OCI-LY7 (cell line): ENCODE measurements at regions not wholly inside any gene's neighbourhood (a gene's known extent, or its start where the extent isn't known, plus 50 kb on each side); places are given as distances from the start of the nearest gene placed in this dataset.

Experiments
- BruUV-seq: library from RNA; stranded (reverse); fragments of 400-500 nt; replicated peaks from 2 replicates; lab custom pipeline; 2021; lab: Mats Ljungman, UMichigan
- CTCF ChIA-PET: fragments of 300-600 bp; sonication (Branson Sonifier 250); formaldehyde crosslinking; loops from one replicate; lab custom pipeline; 2022; ENCODE audit warnings: antibody characterized with exemption; ENCODE audit not compliant: unreplicated experiment; lab: Charles Lee
- POLR2A ChIA-PET: fragments of 300-600 bp; sonication (Branson Sonifier 250); formaldehyde crosslinking; loops from one replicate; lab custom pipeline; 2022; ENCODE audit warnings: antibody characterized with exemption; lab: Charles Lee
- DNase-seq: peaks from one replicate; pipeline ENCODE4 v3.0.0-alpha.2; 2015; ENCODE audit warnings: low spot score
- H2AFZ ChIP-seq: fragments of 200-600 bp; sonication (generic), shearing (Covaris generic); 2 replicates; pipeline ENCODE4 v1.6.1; 2014; ENCODE audit warnings: mild to moderate bottlenecking, antibody characterized with exemption, low read length, moderate library complexity
- H3K27ac ChIP-seq: fragments of 200-600 bp; sonication (generic); 2 replicates; pipeline ENCODE4 v1.5.1; 2014; ENCODE audit warnings: mixed run types, low read depth, mild to moderate bottlenecking, moderate library complexity, low read length, inconsistent platforms; ENCODE audit not compliant: poor library complexity, severe bottlenecking
- H3K36me3 ChIP-seq: fragments of 200-600 bp; sonication (generic); 2 replicates; pipeline ENCODE4 v1.6.1; 2014; ENCODE audit warnings: mild to moderate bottlenecking, antibody characterized with exemption, low read length, moderate library complexity, mixed read lengths; ENCODE audit not compliant: insufficient read depth
- H3K4me1 ChIP-seq: fragments of 200-600 bp; sonication (generic); 2 replicates; pipeline ENCODE4 v1.5.1; 2014; ENCODE audit warnings: mild to moderate bottlenecking, low read length; ENCODE audit not compliant: insufficient read depth, poor library complexity, severe bottlenecking
- H3K4me2 ChIP-seq: fragments of 200-600 bp; sonication (generic); 2 replicates; pipeline ENCODE4 v1.6.1; 2014; ENCODE audit warnings: mild to moderate bottlenecking, low read length
- H3K4me3 ChIP-seq: fragments of 200-600 bp; sonication (generic); 2 replicates; pipeline ENCODE4 v1.5.1; 2014; ENCODE audit warnings: mild to moderate bottlenecking, low read depth, low read length; ENCODE audit not compliant: poor library complexity, severe bottlenecking
- H3K79me2 ChIP-seq: fragments of 200-600 bp; sonication (generic); 2 replicates; pipeline ENCODE4 v1.6.1; 2016; ENCODE audit warnings: low read depth, mild to moderate bottlenecking, low read length, moderate library complexity, mixed read lengths; ENCODE audit not compliant: insufficient read depth
- H3K9me2 ChIP-seq: fragments of 200-600 bp; sonication (generic); 2 replicates; pipeline ENCODE4 v1.6.1; 2016; ENCODE audit warnings: mild to moderate bottlenecking, low read length, mixed read lengths; ENCODE audit not compliant: insufficient read depth
- H3K9me3 ChIP-seq: fragments of 200-600 bp; sonication (generic); 2 replicates; pipeline ENCODE4 v1.6.1; 2014; ENCODE audit warnings: mild to moderate bottlenecking, mixed run types, low read length, mixed read lengths
- H4K20me1 ChIP-seq: fragments of 200-600 bp; sonication (generic); 2 replicates; pipeline ENCODE4 v1.6.1; 2014; ENCODE audit warnings: mild to moderate bottlenecking, antibody characterized with exemption, low read length, moderate library complexity, mixed read lengths; ENCODE audit not compliant: insufficient read depth
- EZH2phosphoT487 ChIP-seq: fragments of 200-600 bp; sonication (generic); IDR thresholded peaks from 2 replicates; pipeline ENCODE4 v1.6.1; 2018; ENCODE audit warnings: low read depth, borderline replicate concordance, mild to moderate bottlenecking, mixed run types, antibody characterized with exemption, low read length, moderate library complexity, mixed read lengths
- intact Hi-C: fragments of 100-400 bp; cut with micrococcal nuclease; formaldehyde crosslinking; loops from one replicate; pipeline ENCODE4 v1.10.0; 2022; ENCODE audit not compliant: unreplicated experiment
- TF ChIP-seq, protein P1 (sequence below): fragments of 200-600 bp; sonication (generic); conservative IDR thresholded peaks from 2 replicates; pipeline ENCODE4 v1.5.1; 2014; ENCODE audit warnings: mild to moderate bottlenecking, antibody characterized with exemption, low read length, moderate library complexity, mixed read lengths

DNA sequence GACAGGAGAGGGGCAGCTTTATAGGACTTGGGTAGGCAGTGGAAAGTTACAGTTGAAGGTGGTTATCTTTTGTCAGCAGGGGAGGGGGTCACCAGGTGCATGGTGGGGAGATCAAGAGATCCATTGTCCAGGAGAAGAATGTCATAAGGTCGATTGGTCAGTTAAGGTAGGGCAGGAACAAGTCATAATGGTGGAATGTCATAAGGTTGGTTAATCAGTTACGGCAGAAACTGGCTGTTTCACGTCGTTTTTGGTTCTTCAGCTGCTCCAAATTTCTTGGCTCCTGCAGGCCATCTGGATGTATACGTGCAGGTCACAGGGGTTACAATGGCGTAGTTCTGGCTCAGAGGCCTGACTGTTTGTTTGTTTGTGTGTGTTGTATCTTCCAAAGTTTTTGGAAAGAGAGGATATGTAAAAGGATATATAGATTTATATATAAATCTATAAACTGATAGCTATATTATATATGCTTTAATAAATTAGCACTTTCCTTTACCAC lies 565.1 kb downstream of the ZNF385D start:
- ChIA-PET CTCF (interaction anchor here (0.6 kb wide), 1 partner anchor 156 kb away, joined by 3 read pairs; no protein-coding TSS in a partner anchor), POLR2A (interaction anchor here (0.6 kb wide), 1 partner anchor 24 kb away, joined by 3 read pairs; no protein-coding TSS in a partner anchor)
- H3K4me3 ChIP-seq = no peak overlapping the region
- no peaks in the 10 kb centered on the region for H4K20me1 ChIP-seq
- BruUV-seq = no TSS peak
- intact Hi-C loops = no loop called here
- no peak overlapping the region for H2AFZ ChIP-seq
- no peak overlapping the region for H3K27ac ChIP-seq
- no peak for TF ChIP-seq EZH2phosphoT487
- TF ChIP-seq, protein P1, sequence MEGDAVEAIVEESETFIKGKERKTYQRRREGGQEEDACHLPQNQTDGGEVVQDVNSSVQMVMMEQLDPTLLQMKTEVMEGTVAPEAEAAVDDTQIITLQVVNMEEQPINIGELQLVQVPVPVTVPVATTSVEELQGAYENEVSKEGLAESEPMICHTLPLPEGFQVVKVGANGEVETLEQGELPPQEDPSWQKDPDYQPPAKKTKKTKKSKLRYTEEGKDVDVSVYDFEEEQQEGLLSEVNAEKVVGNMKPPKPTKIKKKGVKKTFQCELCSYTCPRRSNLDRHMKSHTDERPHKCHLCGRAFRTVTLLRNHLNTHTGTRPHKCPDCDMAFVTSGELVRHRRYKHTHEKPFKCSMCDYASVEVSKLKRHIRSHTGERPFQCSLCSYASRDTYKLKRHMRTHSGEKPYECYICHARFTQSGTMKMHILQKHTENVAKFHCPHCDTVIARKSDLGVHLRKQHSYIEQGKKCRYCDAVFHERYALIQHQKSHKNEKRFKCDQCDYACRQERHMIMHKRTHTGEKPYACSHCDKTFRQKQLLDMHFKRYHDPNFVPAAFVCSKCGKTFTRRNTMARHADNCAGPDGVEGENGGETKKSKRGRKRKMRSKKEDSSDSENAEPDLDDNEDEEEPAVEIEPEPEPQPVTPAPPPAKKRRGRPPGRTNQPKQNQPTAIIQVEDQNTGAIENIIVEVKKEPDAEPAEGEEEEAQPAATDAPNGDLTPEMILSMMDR = no peak
- H3K79me2 ChIP-seq = no peaks in the 10 kb centered on the region
- H3K36me3 ChIP-seq = no peaks in the 10 kb centered on the region
- no peaks in the 10 kb centered on the region for H3K9me2 ChIP-seq
- H3K9me3 ChIP-seq = 0 out of 2 replicates have a peak, but pooled peaks cover 6% of the 10 kb centered on the region
- no peaks in the 10 kb centered on the region for H3K4me1 ChIP-seq
- H3K4me2 ChIP-seq = no peak overlapping the region
- DNase-seq = no peak

DNA sequence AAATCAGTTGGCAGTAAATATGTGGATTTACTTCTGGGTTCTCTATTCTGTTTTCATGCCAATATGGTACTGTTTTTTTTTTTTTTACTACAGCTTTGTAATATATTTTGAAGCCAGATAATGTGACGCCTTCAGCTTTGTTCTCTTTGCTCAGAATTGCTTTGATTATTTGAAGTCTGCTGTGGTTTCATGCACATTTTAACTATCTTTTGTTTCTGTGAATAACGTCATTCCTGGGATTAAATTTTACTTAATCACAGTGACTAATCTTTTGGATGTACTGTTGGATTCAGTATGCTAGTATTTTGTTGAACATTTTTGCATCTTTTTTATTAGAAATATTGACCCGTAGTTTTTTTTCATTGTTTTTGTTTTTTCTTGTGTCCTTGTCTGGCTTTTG lies 576.5 kb downstream of the ZNF385D start:
- no peaks in the 10 kb centered on the region for H4K20me1 ChIP-seq
- ChIA-PET POLR2A (no interaction called here), CTCF (no interaction called here)
- H3K36me3 ChIP-seq = no peaks in the 10 kb centered on the region
- DNase-seq = no peak
- no peaks in the 10 kb centered on the region for H3K9me2 ChIP-seq
- intact Hi-C loops = no loop called here
- no peak overlapping the region for H3K4me3 ChIP-seq
- H3K27ac ChIP-seq = no peak overlapping the region
- no peak overlapping the region for H3K4me2 ChIP-seq
- H3K4me1 ChIP-seq = no peaks in the 10 kb centered on the region
- no peaks in the 10 kb centered on the region for H3K79me2 ChIP-seq
- no peaks in the 10 kb centered on the region for H3K9me3 ChIP-seq
- H2AFZ ChIP-seq = no peak overlapping the region
- TF ChIP-seq, protein P1 = no peak
- TF ChIP-seq EZH2phosphoT487 = no peak
- no TSS peak for BruUV-seq

DNA sequence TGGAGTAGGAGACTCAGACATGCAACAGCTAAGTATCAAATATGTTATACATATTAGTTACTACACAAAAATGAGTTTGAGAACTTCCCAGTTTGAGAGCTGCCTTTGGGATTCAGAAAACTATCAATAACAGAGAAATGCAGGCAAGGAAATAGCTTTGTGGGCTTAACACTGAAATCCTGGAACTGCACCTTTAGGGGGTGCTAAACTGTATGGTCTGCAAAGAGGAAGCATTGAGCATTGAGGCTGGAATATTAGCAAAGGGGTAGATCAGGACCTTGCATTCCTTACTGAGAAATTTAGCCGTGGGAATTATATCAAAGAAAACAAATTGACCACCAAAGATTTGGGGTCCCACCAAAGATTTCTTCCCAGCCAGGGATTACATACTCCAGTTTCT lies 580.0 kb downstream of the ZNF385D start:
- peak; percentile 17 for DNase-seq
- TF ChIP-seq EZH2phosphoT487 = no peak
- TF ChIP-seq, protein P1 = peak; percentile 75
- H3K4me2 ChIP-seq = no peak overlapping the region
- H3K4me3 ChIP-seq = no peak overlapping the region
- no peak overlapping the region for H3K27ac ChIP-seq
- H3K4me1 ChIP-seq = no peaks in the 10 kb centered on the region
- ChIA-PET CTCF (no interaction called here), POLR2A (no interaction called here)
- BruUV-seq = no TSS peak
- H3K36me3 ChIP-seq = no peaks in the 10 kb centered on the region
- no peaks in the 10 kb centered on the region for H4K20me1 ChIP-seq
- no peak overlapping the region for H2AFZ ChIP-seq
- intact Hi-C loops = no loop called here
- H3K9me2 ChIP-seq = no peaks in the 10 kb centered on the region
- H3K79me2 ChIP-seq = no peaks in the 10 kb centered on the region
- H3K9me3 ChIP-seq = no peaks in the 10 kb centered on the region
